A549 (cell line): ENCODE measurements at regions not wholly inside any gene's neighbourhood (a gene's known extent, or its start where the extent isn't known, plus 50 kb on each side); places are given as distances from the start of the nearest gene placed in this dataset.

ENCODE experiments used
- ATAC-seq, 2 experiments: fragments of 200-7000 bp in 1 of 2; fragments of >200 bp in 1 of 2; cut with Nextera tagmentation in 1 of 2; cut with Tn5 transposase in 1 of 2; 3 replicates each; pipeline versions ENCODE4 v1.8.0 to v1.9.1; 2018 to 2020; ENCODE audit warnings: mild to moderate bottlenecking in 1 of 2, moderate library complexity in 1 of 2
- CTCF ChIA-PET: fragments of 300-600 bp; sonication (Branson Sonifier 250); formaldehyde crosslinking; extraction: SDS; loops from one replicate; lab custom pipeline; 2021; ENCODE audit warnings: antibody characterized with exemption, inconsistent platforms; lab: Yijun Ruan, JAX
- POLR2A ChIA-PET: fragments of 350-600 bp; formaldehyde crosslinking; extraction: SDS; loops from one replicate; lab custom pipeline; 2021; ENCODE audit warnings: antibody characterized with exemption, inconsistent platforms; lab: Yijun Ruan, JAX
- DNase-seq, 2 experiments: peaks; one replicate each; pipeline versions ENCODE4 v3.0.0 to v3.0.0-alpha.2; 2011 to 2016; ENCODE audit warnings: low read depth in 1 of 2, low spot score in 1 of 2
- FAIRE-seq: peaks from 2 replicates; lab custom pipeline; 2011; peaks lifted over from hg19 to GRCh38; lab: Jason Lieb, UNC
- H3K27ac ChIP-seq, 2 experiments: fragments of >200 bp; sonication (Bioruptor Twin); formaldehyde crosslinking; 3 replicates each; pipeline ENCODE4 v1.5.1; 2016 to 2017
- H3K4me1 ChIP-seq: fragments of >200 bp; sonication (Bioruptor Twin); formaldehyde crosslinking; 3 replicates; pipeline ENCODE4 v1.6.1; 2016
- H3K4me2 ChIP-seq: fragments of >200 bp; sonication (Bioruptor Twin); formaldehyde crosslinking; 3 replicates; pipeline ENCODE4 v1.6.1; 2016
- H3K4me3 ChIP-seq: fragments of >200 bp; sonication (Bioruptor Twin); formaldehyde crosslinking; 3 replicates; pipeline ENCODE4 v1.5.1; 2016
- H3K9me3 ChIP-seq: fragments of >200 bp; sonication (Bioruptor Twin); formaldehyde crosslinking; 3 replicates; pipeline ENCODE4 v1.6.1; 2016
- ATOH8 ChIP-seq: fragments of 250-450 bp; sonication (Bioruptor Pico); IDR thresholded peaks from 2 replicates; pipeline ENCODE4 v1.5.0; 2020; ENCODE audit warnings: low read depth, mild to moderate bottlenecking, moderate library complexity
- BCL3 ChIP-seq: fragments of >200 bp; sonication (Bioruptor Twin); formaldehyde crosslinking; IDR thresholded peaks from 3 replicates; pipeline ENCODE4 v1.6.1; 2016
- BHLHE40 ChIP-seq: IDR thresholded peaks from 2 replicates; pipeline ENCODE4 v1.6.1; 2012; ENCODE audit warnings: low read depth, low read length, inconsistent platforms
- CBX8 ChIP-seq: fragments of 200-600 bp; sonication (generic); IDR thresholded peaks from 2 replicates; pipeline ENCODE4 v1.6.1; 2016
- EHF ChIP-seq: fragments of 250-450 bp; sonication (Bioruptor Pico); IDR thresholded peaks from 2 replicates; pipeline ENCODE4 v1.5.0; 2020; ENCODE audit warnings: mild to moderate bottlenecking
- EHMT2 ChIP-seq: fragments of 200-600 bp; sonication (generic); IDR thresholded peaks from 2 replicates; pipeline ENCODE4 v1.6.1; 2016; ENCODE audit warnings: antibody characterized with exemption, low read depth, mild to moderate bottlenecking, moderate library complexity
- EP300 ChIP-seq, 2 experiments: fragments of >200 bp; sonication (Bioruptor Twin); formaldehyde crosslinking; IDR thresholded peaks; 2 replicates in 1 of 2; 3 replicates in 1 of 2; pipeline ENCODE4 v1.6.1; 2016 to 2017
- ESRRA ChIP-seq: fragments of 150-350 bp; IDR thresholded peaks from 2 replicates; pipeline ENCODE4 v1.6.1; 2014; ENCODE audit warnings: mild to moderate bottlenecking, low read length, borderline replicate concordance
- FOSB ChIP-seq: fragments of 250-450 bp; sonication (Bioruptor Pico); IDR thresholded peaks from 2 replicates; pipeline ENCODE4 v1.5.0; 2020; ENCODE audit warnings: mild to moderate bottlenecking, moderate library complexity
- FOSL2 ChIP-seq, 2 experiments: fragments of 450-650 bp in 1 of 2; fragments of >200 bp in 1 of 2; sonication (Bioruptor Twin) in 1 of 2; formaldehyde crosslinking; IDR thresholded peaks; 2 replicates each; pipeline versions ENCODE4 v1.5.0 to v1.6.1; 2016 to 2020; ENCODE audit warnings: mild to moderate bottlenecking in 1 of 2, moderate library complexity in 1 of 2
- GATA3 ChIP-seq: IDR thresholded peaks from 2 replicates; pipeline ENCODE4 v1.6.1; 2012; ENCODE audit warnings: borderline replicate concordance
- HDAC2 ChIP-seq: fragments of 200-600 bp; sonication (generic); IDR thresholded peaks from 2 replicates; pipeline ENCODE4 v1.6.1; 2016
- HES2 ChIP-seq: fragments of >200 bp; sonication (Bioruptor Twin); formaldehyde crosslinking; IDR thresholded peaks from 2 replicates; pipeline ENCODE4 v1.6.1; 2016
- HEYL ChIP-seq: fragments of 250-450 bp; sonication (Bioruptor Pico); IDR thresholded peaks from 2 replicates; pipeline ENCODE4 v1.8.0; 2021; ENCODE audit warnings: mild to moderate bottlenecking, moderate library complexity
- HOXB13 ChIP-seq: fragments of 250-450 bp; sonication (Bioruptor Pico); IDR thresholded peaks from 2 replicates; pipeline ENCODE4 v1.5.0; 2020; ENCODE audit warnings: low read depth, mild to moderate bottlenecking, moderate library complexity
- JUN ChIP-seq, 2 experiments: fragments of >200 bp; sonication (Bioruptor Twin); formaldehyde crosslinking; IDR thresholded peaks; 2 replicates in 1 of 2; 3 replicates in 1 of 2; pipeline ENCODE4 v1.6.1; 2016 to 2017
- JUNB ChIP-seq: fragments of >200 bp; sonication (Bioruptor Twin); formaldehyde crosslinking; IDR thresholded peaks from 2 replicates; pipeline ENCODE4 v1.6.1; 2016
- KDM1A ChIP-seq: fragments of 200-600 bp; sonication (generic); IDR thresholded peaks from 2 replicates; pipeline ENCODE4 v1.6.1; 2016; ENCODE audit warnings: low read depth, mild to moderate bottlenecking
- MAX ChIP-seq: IDR thresholded peaks from 2 replicates; pipeline ENCODE4 v1.6.1; 2012
- NPAS2 ChIP-seq: fragments of 250-450 bp; sonication (Bioruptor Pico); IDR thresholded peaks from 2 replicates; pipeline ENCODE4 v1.8.0; 2022; ENCODE audit warnings: mild to moderate bottlenecking, moderate library complexity, borderline replicate concordance
- RARB ChIP-seq: fragments of 250-450 bp; sonication (Bioruptor Pico); IDR thresholded peaks from 2 replicates; pipeline ENCODE4 v1.8.0; 2021; ENCODE audit warnings: mild to moderate bottlenecking, moderate library complexity
- RCOR1 ChIP-seq: fragments of 150-350 bp; IDR thresholded peaks from 2 replicates; pipeline ENCODE4 v1.6.1; 2014; ENCODE audit warnings: antibody characterized with exemption, low read length, low read depth
- REST ChIP-seq: fragments of 200-600 bp; sonication (generic); IDR thresholded peaks from 2 replicates; pipeline ENCODE4 v1.6.1; 2016; ENCODE audit warnings: antibody characterized with exemption, mild to moderate bottlenecking, moderate library complexity
- RNF2 ChIP-seq: fragments of 200-600 bp; sonication (generic); IDR thresholded peaks from 2 replicates; pipeline ENCODE4 v1.6.1; 2016; ENCODE audit warnings: low read depth, mild to moderate bottlenecking, antibody characterized with exemption, moderate library complexity, borderline replicate concordance
- USF2 ChIP-seq: fragments of 450-650 bp; IDR thresholded peaks from 2 replicates; pipeline ENCODE4 v1.6.1; 2014; ENCODE audit warnings: antibody characterized with exemption
- ZFP36 ChIP-seq: fragments of 450-650 bp; IDR thresholded peaks from 2 replicates; pipeline ENCODE4 v1.6.1; 2014; ENCODE audit warnings: borderline replicate concordance; ENCODE audit not compliant: partially characterized antibody
- ZNF302 ChIP-seq: fragments of 250-450 bp; sonication (Bioruptor Pico); IDR thresholded peaks from 2 replicates; pipeline ENCODE4 v1.9.0; 2021; ENCODE audit warnings: inconsistent platforms, mild to moderate bottlenecking, moderate library complexity
- ZSCAN20 ChIP-seq: fragments of 250-450 bp; sonication (Bioruptor Pico); IDR thresholded peaks from 2 replicates; pipeline ENCODE4 v1.8.0; 2022; ENCODE audit warnings: mild to moderate bottlenecking, moderate library complexity
- WGBS: methylation state at CpG from one replicate; pipeline ENCODE4 v1.1.6; 2017; ENCODE audit errors: missing lambda C conversion rate; 5-methylcytosine and 5-hydroxymethylcytosine counted together
- TF ChIP-seq, protein P1 (sequence below): IDR thresholded peaks from 2 replicates; pipeline ENCODE4 v1.6.1; 2012

- ChIA-PET CTCF (no interaction called here), POLR2A (no interaction called here)
- Histone ChIP-seq H3K4me3 (no peak overlapping the region), H3K9me3 (no peaks in the 10 kb centered on the region), H3K27ac (no peak overlapping the region)
- DNase-seq, result no peak
- WGBS, result 84% methylated on average over 2 of the region's 2 CpGs
- ATAC-seq, result no peak
- no peak for FAIRE-seq
- TF ChIP-seq KDM1A (no peak), ZNF302 (CRISPR knock-in tag) (no peak), HES2 (no peak), EHMT2 (no peak), BHLHE40 (no peak), USF2 (no peak), EHF (no peak), HOXB13 (no peak), MAX (no peak), ZSCAN20 (no peak), EP300 (IDR thresholded peaks at IDR 0.05) (no peak), CBX8 (no peak), BCL3 (no peak), RNF2 (no peak), FOSB (no peak), JUNB (no peak), HDAC2 (no peak), NPAS2 (CRISPR knock-in tag) (no peak)
- TF ChIP-seq, all 56 proteins: peak for 0
- H3K4me2 ChIP-seq, result no peak overlapping the region
- H3K4me1 ChIP-seq, result no peaks in the 10 kb centered on the region
These were observed 533.7 kb upstream of the IGFBP3 start for GRCh38 chr7:46454816-46455215.

DNA sequence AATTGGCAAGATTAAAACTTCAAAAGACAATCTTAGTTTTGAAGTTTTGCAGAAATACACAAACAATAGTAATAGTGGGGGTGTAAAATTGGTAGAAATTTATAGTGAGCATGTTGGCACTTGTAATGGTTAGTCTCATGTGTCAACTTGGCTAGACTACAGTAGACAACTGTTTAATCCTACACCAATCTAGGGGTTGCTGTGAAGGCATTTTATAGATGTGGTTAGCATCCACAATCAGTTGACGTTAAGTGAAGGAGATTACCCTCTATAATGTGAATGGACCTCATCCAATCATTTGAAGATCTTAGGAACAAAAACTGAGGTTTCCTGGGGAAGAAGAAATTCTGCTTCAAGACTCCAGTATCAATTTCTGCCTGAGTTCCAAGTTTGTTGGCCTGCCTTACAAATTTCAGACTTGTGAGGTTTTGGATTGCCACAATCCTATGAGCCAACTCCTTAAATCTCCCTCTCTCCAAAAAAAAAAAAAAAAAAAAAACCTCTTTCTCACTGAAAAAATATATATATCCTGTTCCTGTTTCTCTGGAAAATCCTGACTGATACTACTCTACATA, 531.6 kb upstream of the IGFBP3 start:
- no peak overlapping the region for H3K4me3 ChIP-seq
- WGBS, result 87% methylated on average over 1 of the region's 1 CpG
- ChIA-PET CTCF (interaction anchor here (0.7 kb wide), 1 partner anchor 428 kb away, joined by 3 read pairs; no protein-coding TSS in a partner anchor), POLR2A (no interaction called here)
- DNase-seq (no peak), FAIRE-seq (no peak), ATAC-seq (no peak)
- no peaks in the 10 kb centered on the region for H3K4me1 ChIP-seq
- no peak overlapping the region for H3K4me2 ChIP-seq
- no peaks in the 10 kb centered on the region for H3K9me3 ChIP-seq
- H3K27ac ChIP-seq, result no peak overlapping the region
- no peak for TF ChIP-seq MAX
- no peak for TF ChIP-seq ZSCAN20
- no peak for TF ChIP-seq REST
- TF ChIP-seq ZFP36, result no peak
- no peak for TF ChIP-seq ATOH8 (CRISPR knock-in tag)
- TF ChIP-seq USF2, result no peak
- no peak for TF ChIP-seq ESRRA
- TF ChIP-seq EHMT2, result no peak
- no peak for TF ChIP-seq JUN (IDR thresholded peaks at IDR 0.05)
- no peak for TF ChIP-seq RCOR1
- no peak for TF ChIP-seq HEYL
- TF ChIP-seq ZNF302 (CRISPR knock-in tag), result no peak
- TF ChIP-seq FOSL2 (IDR thresholded peaks at IDR 0.05), result no peak
- TF ChIP-seq FOSL2 (CRISPR knock-in tag; IDR thresholded peaks at IDR 0.05), result no peak
- TF ChIP-seq GATA3, result no peak
- TF ChIP-seq, protein P1, sequence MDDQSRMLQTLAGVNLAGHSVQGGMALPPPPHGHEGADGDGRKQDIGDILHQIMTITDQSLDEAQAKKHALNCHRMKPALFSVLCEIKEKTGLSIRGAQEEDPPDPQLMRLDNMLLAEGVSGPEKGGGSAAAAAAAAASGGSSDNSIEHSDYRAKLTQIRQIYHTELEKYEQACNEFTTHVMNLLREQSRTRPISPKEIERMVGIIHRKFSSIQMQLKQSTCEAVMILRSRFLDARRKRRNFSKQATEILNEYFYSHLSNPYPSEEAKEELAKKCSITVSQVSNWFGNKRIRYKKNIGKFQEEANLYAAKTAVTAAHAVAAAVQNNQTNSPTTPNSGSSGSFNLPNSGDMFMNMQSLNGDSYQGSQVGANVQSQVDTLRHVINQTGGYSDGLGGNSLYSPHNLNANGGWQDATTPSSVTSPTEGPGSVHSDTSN, result no peak
- no peak for TF ChIP-seq RARB (CRISPR knock-in tag)
